AG04449 (cell line): ENCODE measurements at regions not wholly inside any gene's neighbourhood (a gene's known extent, or its start where the extent isn't known, plus 50 kb on each side); places are given as distances from the start of the nearest gene placed in this dataset.

Source experiments
- CTCF ChIA-PET: fragments of 350-600 bp; formaldehyde crosslinking; extraction: SDS; loops from one replicate; lab custom pipeline; 2021; ENCODE audit warnings: antibody characterized with exemption; lab: Yijun Ruan, JAX
- POLR2A ChIA-PET: fragments of 400-600, 350-600 bp; formaldehyde crosslinking; extraction: SDS; loops from one replicate; lab custom pipeline; 2020; ENCODE audit warnings: antibody characterized with exemption, inconsistent platforms; lab: Yijun Ruan, JAX
- DNase-seq: peaks from one replicate; pipeline ENCODE4 v3.0.0-alpha.2; 2010; ENCODE audit warnings: low read depth, low spot score
- H3K4me3 ChIP-seq: 2 replicates; pipeline ENCODE4 v1.5.1; 2011; ENCODE audit warnings: low read depth, mild to moderate bottlenecking, control low read depth, low read length
- CTCF ChIP-seq: IDR thresholded peaks from one replicate; pipeline ENCODE4 v1.5.1; 2011; ENCODE audit warnings: mild to moderate bottlenecking, moderate library complexity, low read length, control low read depth, inconsistent platforms; ENCODE audit not compliant: insufficient read depth; ENCODE audit errors: missing control alignments

GRCh38 chr11:90532125-90532524, 309.3 kb upstream of the CHORDC1 start:
- H3K4me3 ChIP-seq = no peak overlapping the region
- TF ChIP-seq CTCF = no peak
- DNase-seq = no peak
- ChIA-PET POLR2A (no interaction called here), CTCF (no interaction called here)

GRCh38 chr11:90531001-90531400, 308.2 kb upstream of the CHORDC1 start:
- H3K4me3 ChIP-seq = no peak overlapping the region
- no peak for TF ChIP-seq CTCF
- POLR2A ChIA-PET = no interaction called here
- CTCF ChIA-PET = no interaction called here
- no peak for DNase-seq

- H3K4me3 ChIP-seq = no peak overlapping the region
- CTCF ChIA-PET = no interaction called here
- no peak for DNase-seq
- POLR2A ChIA-PET = no interaction called here
- no peak for TF ChIP-seq CTCF
Measured at GRCh38 chr11:90525962-90526361, 303.1 kb upstream of the CHORDC1 start.

GRCh38 chr11:90512846-90513245, 290.0 kb upstream of the CHORDC1 start:
- DNase-seq = no peak
- TF ChIP-seq CTCF = no peak
- ChIA-PET POLR2A (no interaction called here), CTCF (no interaction called here)
- H3K4me3 ChIP-seq = no peak overlapping the region

GRCh38 chr11:90510839-90511238, 288.0 kb upstream of the CHORDC1 start:
- CTCF ChIA-PET = no interaction called here
- no peak overlapping the region for H3K4me3 ChIP-seq

GRCh38 chr11:90500922-90501568, 278.2 kb upstream of the CHORDC1 start:
- H3K4me3 ChIP-seq = no peak overlapping the region
- DNase-seq = no peak
- ChIA-PET CTCF (no interaction called here), POLR2A (no interaction called here)
- TF ChIP-seq CTCF = no peak

More at GRCh38 chr11:90510839-90511238, 288.0 kb upstream of the CHORDC1 start:
- DNase-seq = no peak
- POLR2A ChIA-PET = no interaction called here
- no peak for TF ChIP-seq CTCF
